ENCODE measurements at regions not wholly inside any gene's neighbourhood (a gene's known extent, or its start where the extent isn't known, plus 50 kb on each side); places are given as distances from the start of the nearest gene placed in this dataset.

- peak; percentile 55 for DNase-seq (ENCODE audit: low read depth)
- no peak for TF ChIP-seq CTCF (conservative IDR thresholded peaks at IDR 0.05; ENCODE audit: low read length)
- H3K4me3 ChIP-seq (ENCODE audit: low read length): no peak overlapping the region
These were observed 92.6 kb downstream of the C9orf152 start for GRCh38 chr9:110115341-110115820.

- no peak overlapping the region for H3K4me3 ChIP-seq (ENCODE audit: low read length)
- TF ChIP-seq CTCF (conservative IDR thresholded peaks at IDR 0.05; ENCODE audit: low read length): no peak
- peak; percentile 77 for DNase-seq (ENCODE audit: low read depth)
These were observed 92.0 kb downstream of the C9orf152 start for GRCh38 chr9:110115826-110116542.

GRCh38 chr9:110116543-110116885 lies 91.4 kb downstream of the C9orf152 start:
- no peak overlapping the region for H3K4me3 ChIP-seq (ENCODE audit: low read length)
- peak; percentile 95 for DNase-seq (ENCODE audit: low read depth)

GRCh38 chr9:110121170-110121569 lies 86.8 kb downstream of the C9orf152 start:
- no peak for TF ChIP-seq CTCF (conservative IDR thresholded peaks at IDR 0.05; ENCODE audit: low read length)
- DNase-seq (ENCODE audit: low read depth): no peak
- no peak overlapping the region for H3K4me3 ChIP-seq (ENCODE audit: low read length)

More at GRCh38 chr9:110116543-110116885, 91.4 kb downstream of the C9orf152 start:
- no peak for TF ChIP-seq CTCF (conservative IDR thresholded peaks at IDR 0.05; ENCODE audit: low read length)

GRCh38 chr9:110123341-110124095 lies 84.4 kb downstream of the C9orf152 start:
- TF ChIP-seq CTCF (conservative IDR thresholded peaks at IDR 0.05; ENCODE audit: low read length): no peak
- DNase-seq (ENCODE audit: low read depth): peak; percentile 81

GRCh38 chr9:110124439-110124838 lies 83.5 kb downstream of the C9orf152 start:
- no peak for TF ChIP-seq CTCF (conservative IDR thresholded peaks at IDR 0.05; ENCODE audit: low read length)
- DNase-seq (ENCODE audit: low read depth): no peak
- no peak overlapping the region for H3K4me3 ChIP-seq (ENCODE audit: low read length)

More at GRCh38 chr9:110123341-110124095, 84.4 kb downstream of the C9orf152 start:
- H3K4me3 ChIP-seq (ENCODE audit: low read length): no peak overlapping the region
